Cardiac septum (tissue), 1 donor: ENCODE measurements at regions not wholly inside any gene's neighbourhood (a gene's known extent, or its start where the extent isn't known, plus 50 kb on each side); places are given as distances from the start of the nearest gene placed in this dataset.

Experiments
- DNase-seq: peaks from one replicate; pipeline ENCODE4 v3.0.0-alpha.2; 2020; ENCODE audit warnings: low spot score
- intact Hi-C: fragments of 100-400 bp; cut with DNase I; formaldehyde crosslinking; loops from one replicate; pipeline ENCODE4 v1.14.0; 2022
- donor health status: DM: no; HTN: no; CAD: no.

DNA sequence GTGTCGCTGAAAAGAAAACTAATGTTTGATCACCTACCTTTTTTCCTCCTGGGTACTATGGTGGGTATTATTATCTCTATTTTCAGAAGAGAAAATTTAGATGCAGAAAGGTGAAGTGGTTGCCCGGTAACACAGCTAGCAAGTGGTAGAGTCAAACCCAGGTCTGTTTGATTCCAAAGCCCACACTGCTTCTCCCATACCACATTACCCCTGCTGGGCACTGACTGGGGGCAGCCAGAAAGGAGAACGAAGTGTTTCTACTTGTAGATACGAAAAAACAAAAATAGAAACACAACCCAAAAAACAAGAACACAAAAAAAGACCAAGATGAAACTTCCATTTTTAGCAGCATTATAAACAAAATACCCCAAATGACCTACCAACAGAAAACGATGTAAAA lies 142.2 kb downstream of the SLC41A2 start:
- intact Hi-C loops, result no loop called here
- DNase-seq, result no peak

DNA sequence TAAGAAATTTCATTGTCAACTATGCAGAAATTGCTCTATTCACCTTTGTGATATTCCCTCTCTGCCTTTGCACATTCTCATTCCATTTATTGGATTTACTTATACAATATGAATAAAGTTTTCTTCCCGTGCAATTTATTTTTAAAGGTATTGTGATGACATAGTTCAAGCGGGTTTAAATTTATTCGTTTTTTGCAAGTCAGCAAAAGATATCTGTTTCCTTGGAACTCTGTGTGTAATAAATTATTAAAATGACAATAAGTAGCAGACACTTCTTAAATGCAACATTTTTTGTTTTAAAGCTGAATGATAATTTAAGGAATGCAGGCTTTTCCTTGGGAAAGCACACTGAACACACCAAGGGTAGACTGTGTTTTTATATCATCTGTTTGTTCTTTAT lies 143.1 kb downstream of the SLC41A2 start:
- intact Hi-C loops, result no loop called here
- DNase-seq, result no peak
